Ishikawa (cell line): ENCODE measurements at regions not wholly inside any gene's neighbourhood (a gene's known extent, or its start where the extent isn't known, plus 50 kb on each side); places are given as distances from the start of the nearest gene placed in this dataset.

Experiments
- EP300 ChIP-seq: IDR thresholded peaks from 2 replicates; pipeline ENCODE4 v1.6.1; 2012; ENCODE audit warnings: borderline replicate concordance
- NFIC ChIP-seq: IDR thresholded peaks from 2 replicates; pipeline ENCODE4 v1.6.1; 2012
- REST ChIP-seq: IDR thresholded peaks from 2 replicates; pipeline ENCODE4 v1.6.1; 2012; ENCODE audit warnings: low read depth, mild to moderate bottlenecking
- TCF12 ChIP-seq: IDR thresholded peaks from 2 replicates; pipeline ENCODE4 v1.6.1; 2012; ENCODE audit warnings: low read depth
- USF1 ChIP-seq: IDR thresholded peaks from 2 replicates; pipeline ENCODE4 v1.6.1; 2012
- YY1 ChIP-seq: IDR thresholded peaks from 2 replicates; pipeline ENCODE4 v1.6.1; 2012; ENCODE audit warnings: low read depth
- ZBTB7A ChIP-seq: IDR thresholded peaks from 2 replicates; pipeline ENCODE4 v1.6.1; 2012; ENCODE audit warnings: low read depth

- TF ChIP-seq EP300 (no peak), TCF12 (no peak), USF1 (no peak), YY1 (no peak), REST (no peak), NFIC (no peak), ZBTB7A (no peak)
These were observed 228.2 kb upstream of the SEMA3A start for GRCh38 chr7:84422790-84423189.
